GM23248 (cell line): ENCODE measurements at regions not wholly inside any gene's neighbourhood (a gene's known extent, or its start where the extent isn't known, plus 50 kb on each side); places are given as distances from the start of the nearest gene placed in this dataset.

Source experiments
- EZH2 ChIP-seq: fragments of 200-600 bp; sonication (generic); IDR thresholded peaks from 2 replicates; pipeline ENCODE4 v1.6.1; 2018; ENCODE audit warnings: antibody characterized with exemption, mild to moderate bottlenecking; ENCODE audit not compliant: insufficient read depth, poor library complexity, severe bottlenecking
- EZH2phosphoT487 ChIP-seq: fragments of 200-600 bp; sonication (generic); IDR thresholded peaks from 2 replicates; pipeline ENCODE4 v1.6.1; 2018; ENCODE audit warnings: antibody characterized with exemption, moderate library complexity, mild to moderate bottlenecking, low read depth; ENCODE audit not compliant: insufficient read depth

- TF ChIP-seq EZH2 (no peak), EZH2phosphoT487 (no peak)
These were observed 54.3 kb downstream of the FAM241B start for GRCh38 chr10:69684020-69684980.
